ENCODE measurements at regions not wholly inside any gene's neighbourhood (a gene's known extent, or its start where the extent isn't known, plus 50 kb on each side); places are given as distances from the start of the nearest gene placed in this dataset.
"Not testable (repeated sequence)": the region's sequence is repeated elsewhere in the genome, so short reads cannot be mapped to it uniquely, and the experiment has no call there.

GRCh38 chr9:101840694-101841188 is 102.3 kb upstream of the GRIN3A start:
- DNase-seq: no peak

GRCh38 chr9:101838988-101839387 is 100.5 kb upstream of the GRIN3A start:
- not testable (repeated sequence) for DNase-seq

- DNase-seq: no peak
These were observed 97.6 kb upstream of the GRIN3A start for GRCh38 chr9:101836021-101836420.

GRCh38 chr9:101832486-101832885 is 94.0 kb upstream of the GRIN3A start:
- no peak for DNase-seq

- not testable (repeated sequence) for DNase-seq
These were observed 83.0 kb upstream of the GRIN3A start for GRCh38 chr9:101821450-101821849.

GRCh38 chr9:101820983-101821382 is 82.5 kb upstream of the GRIN3A start:
- DNase-seq: not testable (repeated sequence)

GRCh38 chr9:101814064-101814463 is 75.6 kb upstream of the GRIN3A start:
- no peak for DNase-seq

GRCh38 chr9:101807879-101808278 is 69.4 kb upstream of the GRIN3A start:
- DNase-seq: not testable (repeated sequence)

GRCh38 chr9:101796044-101796443 is 57.6 kb upstream of the GRIN3A start:
- DNase-seq: no peak

GRCh38 chr9:101795147-101795546 is 56.7 kb upstream of the GRIN3A start:
- no peak for DNase-seq

- DNase-seq: no peak
These were observed 54.0 kb upstream of the GRIN3A start for GRCh38 chr9:101792475-101792874.

- peak; percentile 0 for DNase-seq
These were observed 53.5 kb upstream of the GRIN3A start for GRCh38 chr9:101791938-101792337.

GRCh38 chr9:101791533-101791932 is 53.1 kb upstream of the GRIN3A start:
- no peak for DNase-seq

All from NCI-H2107 (cell line).